Tibial artery (tissue), 4 donors: ENCODE measurements at regions not wholly inside any gene's neighbourhood (a gene's known extent, or its start where the extent isn't known, plus 50 kb on each side); places are given as distances from the start of the nearest gene placed in this dataset.

Experiments used
- DNase-seq, 2 donors: peaks; one replicate each; pipeline ENCODE4 v3.0.0-alpha.2; 2019
- H3K27ac ChIP-seq, 2 donors: fragments of 200-600 bp; sonication (generic) in 1 of 2; 1 replicate in 1 of 2; 2 replicates in 1 of 2; pipeline ENCODE4 v1.5.1; 2018 to 2019; ENCODE audit warnings: mild to moderate bottlenecking in 1 of 2
- H3K27me3 ChIP-seq, 2 donors: fragments of 200-600 bp; sonication (generic) in 1 of 2; one replicate each; pipeline versions ENCODE4 v1.5.1 to v1.6.0; 2016 to 2019
- H3K36me3 ChIP-seq, 3 donors: fragments of 200-600 bp; sonication (generic) in 2 of 3; one replicate each; pipeline ENCODE4 v1.5.1; 2016 to 2019; ENCODE audit warnings: mild to moderate bottlenecking in 2 of 3
- H3K4me1 ChIP-seq, 4 donors: fragments of 200-600 bp; sonication (generic) in 2 of 4; 1 replicate in 3 of 4; 2 replicates in 1 of 4; pipeline ENCODE4 v1.5.1; 2016 to 2019
- H3K4me3 ChIP-seq, 2 donors: fragments of 200-600 bp; sonication (generic) in 1 of 2; 1 replicate in 1 of 2; 2 replicates in 1 of 2; pipeline ENCODE4 v1.5.1; 2018 to 2019; ENCODE audit warnings: mild to moderate bottlenecking in 2 of 2
- H3K9me3 ChIP-seq, 3 donors: fragments of 200-600 bp; sonication (generic) in 1 of 3; one replicate each; pipeline ENCODE4 v1.5.1; 2016 to 2019
- intact Hi-C: fragments of 100-400 bp; cut with DNase I; formaldehyde crosslinking; loops from one replicate; pipeline ENCODE4 v1.15.0; 2023; ENCODE audit warnings: low total_unique reads
- TF ChIP-seq, protein P1 (sequence below), 2 experiments: fragments of 200-600 bp in 1 of 2; fragments of 450-650 bp in 1 of 2; IDR thresholded peaks; one replicate each; pipeline ENCODE4 v1.5.1; 2017 to 2019; ENCODE audit warnings: antibody characterized with exemption in 2 of 2, mild to moderate bottlenecking in 1 of 2, moderate library complexity in 1 of 2

DNA sequence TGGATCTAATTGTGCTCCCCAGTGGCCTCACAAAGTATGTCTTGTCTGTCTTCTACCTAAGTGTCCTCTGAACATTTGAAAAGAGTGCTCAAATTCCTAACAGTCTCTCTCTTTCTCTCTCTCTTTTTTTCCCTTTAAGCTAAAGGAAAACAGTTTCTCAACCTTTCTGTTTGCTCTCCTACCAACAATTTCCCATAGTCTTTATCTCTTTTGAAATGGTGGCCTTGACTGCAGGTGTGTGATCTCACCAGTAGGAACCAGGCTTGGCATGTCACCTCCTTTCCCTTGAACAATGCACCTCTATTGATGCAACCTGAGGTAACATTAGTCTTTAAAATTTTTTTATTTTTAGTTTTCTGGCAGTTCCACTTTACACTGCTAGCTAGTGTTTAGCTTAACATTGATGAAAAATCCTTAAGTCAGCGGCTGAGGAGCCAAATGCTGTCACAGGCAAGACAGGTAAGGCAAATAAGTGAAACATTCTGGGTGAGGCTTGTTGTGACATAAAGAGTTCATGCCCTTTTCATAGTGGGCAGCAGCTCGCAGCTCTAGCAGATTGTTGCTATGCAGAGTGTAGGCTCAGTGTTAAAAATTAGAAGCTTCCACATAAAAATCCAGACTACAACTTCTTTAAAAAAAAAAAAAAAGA, 273.4 kb downstream of the HAPSTR1 start:
- H3K27me3 ChIP-seq: no peaks in the 10 kb centered on the region
- intact Hi-C loops: no loop called here
- peak overlapping the region; percentile 44 to 71 for H3K27ac ChIP-seq

DNA sequence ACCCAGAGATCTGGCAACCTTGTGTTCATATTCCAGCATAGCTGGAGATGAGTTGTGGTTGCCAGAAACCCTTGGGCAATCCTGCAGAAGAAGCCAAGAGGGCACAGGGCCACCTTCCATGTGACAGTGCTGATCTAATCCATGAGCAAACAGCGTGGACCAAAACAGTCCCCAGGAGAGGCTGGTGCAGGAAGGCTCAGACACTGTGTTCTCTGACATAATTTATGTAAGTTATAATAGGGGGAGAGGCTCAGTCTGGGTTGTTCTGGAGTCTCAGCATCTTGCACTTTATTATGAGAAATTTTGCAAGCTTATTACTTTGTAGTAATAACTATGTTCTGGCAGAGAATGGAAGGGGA, 273.9 kb downstream of the HAPSTR1 start:
- peaks cover 0 to 32% (median 25%) of the 10 kb centered on the region in 4 donors for H3K4me1 ChIP-seq
- TF ChIP-seq, protein P1, sequence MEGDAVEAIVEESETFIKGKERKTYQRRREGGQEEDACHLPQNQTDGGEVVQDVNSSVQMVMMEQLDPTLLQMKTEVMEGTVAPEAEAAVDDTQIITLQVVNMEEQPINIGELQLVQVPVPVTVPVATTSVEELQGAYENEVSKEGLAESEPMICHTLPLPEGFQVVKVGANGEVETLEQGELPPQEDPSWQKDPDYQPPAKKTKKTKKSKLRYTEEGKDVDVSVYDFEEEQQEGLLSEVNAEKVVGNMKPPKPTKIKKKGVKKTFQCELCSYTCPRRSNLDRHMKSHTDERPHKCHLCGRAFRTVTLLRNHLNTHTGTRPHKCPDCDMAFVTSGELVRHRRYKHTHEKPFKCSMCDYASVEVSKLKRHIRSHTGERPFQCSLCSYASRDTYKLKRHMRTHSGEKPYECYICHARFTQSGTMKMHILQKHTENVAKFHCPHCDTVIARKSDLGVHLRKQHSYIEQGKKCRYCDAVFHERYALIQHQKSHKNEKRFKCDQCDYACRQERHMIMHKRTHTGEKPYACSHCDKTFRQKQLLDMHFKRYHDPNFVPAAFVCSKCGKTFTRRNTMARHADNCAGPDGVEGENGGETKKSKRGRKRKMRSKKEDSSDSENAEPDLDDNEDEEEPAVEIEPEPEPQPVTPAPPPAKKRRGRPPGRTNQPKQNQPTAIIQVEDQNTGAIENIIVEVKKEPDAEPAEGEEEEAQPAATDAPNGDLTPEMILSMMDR (IDR thresholded peaks at IDR 0.05): no peak
- H3K27me3 ChIP-seq: no peaks in the 10 kb centered on the region
- DNase-seq: peak; percentile 94 to 98
- no peak overlapping the region for H3K4me3 ChIP-seq
- no peaks in the 10 kb centered on the region for H3K36me3 ChIP-seq
- H3K27ac ChIP-seq: peak overlapping the region; percentile 76 to 82
- intact Hi-C loops: no loop called here
- no peaks in the 10 kb centered on the region for H3K9me3 ChIP-seq

More for the DNA sequence above, 273.4 kb downstream of the HAPSTR1 start:
- Histone ChIP-seq H3K4me3 (no peak overlapping the region), H3K36me3 (no peaks in the 10 kb centered on the region), H3K9me3 (no peaks in the 10 kb centered on the region), H3K4me1 (peaks cover 0 to 32% (median 25%) of the 10 kb centered on the region in 4 donors)
- TF ChIP-seq, protein P1 (IDR thresholded peaks at IDR 0.05): no peak
- DNase-seq: no peak

DNA sequence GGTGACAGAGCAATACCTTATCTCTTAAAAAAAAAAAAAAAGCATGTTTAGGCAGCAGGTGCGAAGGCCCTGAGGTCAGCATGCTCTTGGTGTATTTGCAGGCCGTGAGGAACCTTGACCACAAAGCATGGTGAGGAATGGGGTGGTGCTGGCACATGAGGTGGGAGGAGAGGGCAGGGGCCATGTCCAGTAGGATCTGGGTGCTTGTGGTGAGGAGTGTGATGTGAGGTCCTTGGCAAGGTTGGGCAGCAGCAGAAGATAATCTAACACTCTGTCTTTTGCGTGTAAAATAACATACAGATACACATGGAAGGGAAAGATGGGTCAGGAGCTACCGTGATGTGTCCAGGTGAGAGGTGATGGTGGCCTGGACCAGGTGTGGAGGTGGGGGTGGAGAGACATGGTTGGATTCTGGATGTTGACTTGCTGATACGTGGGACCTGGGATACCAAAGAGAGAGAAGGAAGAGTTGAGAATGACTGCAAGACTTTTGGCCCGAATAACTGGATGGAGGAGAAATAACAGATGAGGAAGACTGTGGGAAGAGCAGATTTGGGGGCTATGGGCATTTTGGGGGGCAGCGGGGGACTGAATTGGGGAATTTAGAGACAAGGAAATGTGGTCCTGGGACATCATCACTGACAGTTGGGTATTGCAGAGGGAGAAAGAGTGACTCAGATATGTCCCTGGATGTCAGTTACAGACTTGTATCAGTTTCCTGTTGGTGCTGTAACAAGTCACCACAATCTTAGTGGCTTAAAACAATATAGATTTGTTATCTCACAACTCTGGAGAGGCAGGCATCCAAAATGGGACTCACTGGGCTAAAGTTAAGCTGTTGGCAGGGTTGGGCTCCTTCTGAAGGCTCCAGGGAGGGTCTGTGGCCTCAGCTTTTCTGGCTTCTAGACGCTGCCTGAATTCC, 274.9 kb downstream of the HAPSTR1 start:
- no peaks in the 10 kb centered on the region for H3K9me3 ChIP-seq
- H3K4me3 ChIP-seq: no peak overlapping the region
- intact Hi-C loops: no loop called here
- no peaks in the 10 kb centered on the region for H3K36me3 ChIP-seq
- peak overlapping the region; percentile 76 to 82 for H3K27ac ChIP-seq
- no peak for DNase-seq
- no peaks in the 10 kb centered on the region for H3K27me3 ChIP-seq
- TF ChIP-seq, protein P1 (IDR thresholded peaks at IDR 0.05): no peak
- H3K4me1 ChIP-seq: peaks cover 0 to 32% (median 25%) of the 10 kb centered on the region in 4 donors

DNA sequence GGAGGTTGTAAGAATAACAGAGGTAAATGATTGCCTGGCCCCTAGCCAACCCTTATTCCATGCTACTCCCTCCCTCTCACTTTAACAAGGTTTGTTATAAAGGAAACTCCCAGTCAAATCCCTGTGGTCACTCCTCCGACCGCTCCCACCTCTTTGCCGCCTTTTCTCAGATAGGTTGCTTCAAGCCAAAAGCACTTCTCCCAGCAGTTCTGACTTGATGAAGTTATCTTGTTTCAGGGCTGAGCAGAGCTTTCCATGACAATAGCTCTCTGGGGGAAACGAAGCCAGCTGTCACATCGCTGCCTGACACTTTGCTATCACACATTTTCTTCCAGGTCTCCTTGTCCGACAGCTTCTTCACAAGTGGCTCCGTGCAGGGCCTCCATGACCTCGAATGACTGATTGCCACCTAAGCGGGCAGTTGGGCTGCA, 278.6 kb downstream of the HAPSTR1 start:
- TF ChIP-seq, protein P1 (IDR thresholded peaks at IDR 0.05): no peak
- Histone ChIP-seq H3K27me3 (no peaks in the 10 kb centered on the region), H3K27ac (no peak overlapping the region), H3K4me3 (no peak overlapping the region), H3K9me3 (no peaks in the 10 kb centered on the region), H3K4me1 (peaks cover 0 to 26% (median 15%) of the 10 kb centered on the region in 4 donors), H3K36me3 (no peaks in the 10 kb centered on the region)
- DNase-seq: no peak
- intact Hi-C loops: no loop called here

DNA sequence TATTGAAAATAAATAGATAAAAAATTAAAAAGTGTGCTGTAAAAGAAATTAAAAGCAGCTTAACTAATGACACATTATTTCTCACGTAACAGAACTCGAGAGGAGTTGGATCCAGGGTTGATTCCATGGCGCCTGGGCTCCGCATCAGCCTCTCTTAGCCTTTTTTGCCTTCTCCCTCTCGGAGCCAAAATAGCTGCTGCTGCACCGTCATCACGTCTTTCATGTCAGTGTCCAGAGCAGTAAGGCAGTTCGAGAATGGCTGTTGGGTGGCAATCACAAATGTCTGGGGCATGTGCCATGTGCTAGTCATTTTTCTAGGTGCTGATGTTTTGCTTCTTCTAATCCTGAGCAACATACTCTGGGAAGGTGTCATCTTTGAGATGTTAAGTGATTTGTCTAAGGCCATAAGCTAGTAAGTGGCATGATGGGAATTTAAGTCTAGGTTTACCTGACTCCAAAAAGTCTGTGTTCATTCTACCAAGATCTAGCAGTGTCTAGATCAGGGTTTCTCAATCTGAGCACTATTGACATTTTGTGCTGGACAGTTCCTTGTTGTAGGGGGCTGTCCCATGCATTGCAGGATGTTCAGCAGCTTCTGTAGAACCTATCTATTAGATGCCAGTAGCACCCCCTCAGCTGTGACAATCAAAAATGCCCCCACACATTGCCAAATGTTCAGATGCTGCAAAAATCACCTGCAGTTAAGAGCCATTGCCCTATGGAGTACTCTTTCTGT, 280.4 kb downstream of the HAPSTR1 start:
- Histone ChIP-seq H3K4me1 (peaks cover 0 to 8% (median 1%) of the 10 kb centered on the region in 4 donors), H3K27ac (no peak overlapping the region), H3K36me3 (no peaks in the 10 kb centered on the region), H3K4me3 (no peak overlapping the region), H3K9me3 (no peaks in the 10 kb centered on the region), H3K27me3 (no peaks in the 10 kb centered on the region)
- TF ChIP-seq, protein P1 (IDR thresholded peaks at IDR 0.05): no peak
- intact Hi-C loops: no loop called here
- DNase-seq: no peak
